Central memory CD8-positive, alpha-beta T cell (primary cell): ENCODE measurements at regions not wholly inside any gene's neighbourhood (a gene's known extent, or its start where the extent isn't known, plus 50 kb on each side); places are given as distances from the start of the nearest gene placed in this dataset.
"Not testable (repeated sequence)": the region's sequence is repeated elsewhere in the genome, so short reads cannot be mapped to it uniquely, and the experiment has no call there.

Experiments used
- ATAC-seq: fragments of 150-1000 bp; cut with Tn5 transposase; replicated peaks from 2 replicates; pipeline ENCODE4 v1.10.0; 2022; ENCODE audit warnings: mild to moderate bottlenecking, moderate FRiP score, moderate number of reproducible peaks; ENCODE audit not compliant: poor library complexity, severe bottlenecking; ENCODE audit errors: extremely low read depth
- DNase-seq, 2 donors: peaks; one replicate each; pipeline ENCODE4 v3.0.0; 2021; ENCODE audit warnings: low spot score in 2 of 2
- H3K27ac Mint-ChIP-seq: one replicate; pipeline ENCODE4 v1.8.0; 2022; ENCODE audit warnings: low read depth, mild to moderate bottlenecking, moderate library complexity, mixed read lengths
- H3K27me3 Mint-ChIP-seq: one replicate; pipeline ENCODE4 v1.8.0; 2022; ENCODE audit warnings: mixed read lengths
- H3K36me3 Mint-ChIP-seq: one replicate; pipeline ENCODE4 v1.8.0; 2022; ENCODE audit warnings: mild to moderate bottlenecking, moderate library complexity, mixed read lengths; ENCODE audit not compliant: insufficient read depth
- H3K4me1 Mint-ChIP-seq: one replicate; pipeline ENCODE4 v1.8.0; 2022; ENCODE audit warnings: mixed read lengths
- H3K4me3 Mint-ChIP-seq: one replicate; pipeline ENCODE4 v1.8.0; 2022; ENCODE audit warnings: mild to moderate bottlenecking, moderate library complexity, mixed read lengths
- H3K9me3 Mint-ChIP-seq: one replicate; pipeline ENCODE4 v1.8.0; 2022; ENCODE audit warnings: mixed read lengths

DNA sequence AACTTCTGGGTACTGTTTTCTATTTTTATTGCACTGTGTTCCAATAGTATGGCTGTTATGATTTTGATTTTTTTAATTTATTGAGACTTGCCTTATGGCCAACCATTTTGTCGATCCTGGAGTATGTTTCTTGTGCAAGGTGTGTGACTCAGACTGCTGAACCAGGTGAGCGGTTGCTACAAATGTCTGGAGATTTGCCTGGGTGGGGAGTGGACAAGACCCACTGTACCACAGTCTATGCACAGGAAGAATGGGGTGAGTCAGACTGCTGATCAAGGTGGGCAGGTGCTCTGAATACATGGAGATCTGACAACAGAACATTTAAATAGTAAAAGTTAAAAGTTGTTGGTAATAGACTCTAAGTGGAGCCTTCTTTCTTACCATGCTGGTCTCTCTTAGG lies 609.2 kb downstream of the CSNK1G3 start:
- no peak for ATAC-seq
- H3K9me3 Mint-ChIP-seq = peaks cover 4% of the 10 kb centered on the region
- peaks cover 1% of the 10 kb centered on the region for H3K36me3 Mint-ChIP-seq
- H3K27me3 Mint-ChIP-seq = no peaks in the 10 kb centered on the region
- no peaks in the 10 kb centered on the region for H3K4me1 Mint-ChIP-seq
- H3K4me3 Mint-ChIP-seq = no peak overlapping the region
- H3K27ac Mint-ChIP-seq = no peak overlapping the region
- no peak for DNase-seq

DNA sequence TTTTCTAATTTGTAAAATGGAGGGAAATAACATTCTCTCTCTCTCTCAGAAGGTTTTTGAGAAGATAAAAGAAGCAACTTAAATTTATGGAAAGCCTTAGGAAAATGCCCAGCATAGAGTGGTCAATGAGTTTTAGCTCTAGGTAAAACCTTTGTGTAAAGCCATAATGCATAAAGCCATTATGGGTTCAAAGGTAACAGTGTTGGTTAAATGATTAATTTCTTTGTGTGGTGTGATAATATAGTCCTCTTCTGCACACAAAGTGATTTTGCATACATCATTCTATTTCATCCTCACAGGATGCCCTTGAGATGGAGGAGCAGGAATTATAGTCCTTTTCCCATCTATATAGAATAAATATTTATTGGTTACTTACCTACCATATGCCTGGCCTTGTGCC lies 602.9 kb downstream of the CSNK1G3 start:
- H3K4me3 Mint-ChIP-seq = no peak overlapping the region
- peaks cover 2% of the 10 kb centered on the region for H3K36me3 Mint-ChIP-seq
- no peak for ATAC-seq
- no peak overlapping the region for H3K27ac Mint-ChIP-seq
- peaks cover 11% of the 10 kb centered on the region for H3K9me3 Mint-ChIP-seq
- no peaks in the 10 kb centered on the region for H3K4me1 Mint-ChIP-seq
- DNase-seq = no peak
- no peaks in the 10 kb centered on the region for H3K27me3 Mint-ChIP-seq

DNA sequence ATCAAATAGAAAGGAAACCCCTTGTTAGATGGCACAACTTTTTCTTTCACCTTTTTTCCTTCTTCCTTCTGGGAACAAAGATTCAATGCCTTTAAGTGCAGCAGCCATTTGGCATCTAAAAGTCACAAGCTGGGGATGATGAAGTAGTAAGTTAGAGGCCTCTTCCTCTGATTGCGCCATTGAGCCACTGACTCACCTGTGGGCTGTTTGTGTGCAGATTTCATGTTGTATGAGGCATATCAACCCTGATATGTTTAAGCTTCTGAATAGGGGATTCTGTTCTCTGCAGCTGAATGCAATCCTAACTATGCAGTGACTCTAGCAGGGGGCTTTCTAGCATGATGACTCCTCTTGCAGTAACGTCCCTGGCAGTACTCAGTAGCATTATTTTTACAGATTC lies 599.9 kb downstream of the CSNK1G3 start:
- Mint-ChIP-seq H3K9me3 (peaks cover 11% of the 10 kb centered on the region), H3K4me1 (no peaks in the 10 kb centered on the region), H3K27ac (no peak overlapping the region), H3K27me3 (no peaks in the 10 kb centered on the region), H3K36me3 (peaks cover 2% of the 10 kb centered on the region), H3K4me3 (no peak overlapping the region)
- ATAC-seq = no peak
- no peak for DNase-seq

DNA sequence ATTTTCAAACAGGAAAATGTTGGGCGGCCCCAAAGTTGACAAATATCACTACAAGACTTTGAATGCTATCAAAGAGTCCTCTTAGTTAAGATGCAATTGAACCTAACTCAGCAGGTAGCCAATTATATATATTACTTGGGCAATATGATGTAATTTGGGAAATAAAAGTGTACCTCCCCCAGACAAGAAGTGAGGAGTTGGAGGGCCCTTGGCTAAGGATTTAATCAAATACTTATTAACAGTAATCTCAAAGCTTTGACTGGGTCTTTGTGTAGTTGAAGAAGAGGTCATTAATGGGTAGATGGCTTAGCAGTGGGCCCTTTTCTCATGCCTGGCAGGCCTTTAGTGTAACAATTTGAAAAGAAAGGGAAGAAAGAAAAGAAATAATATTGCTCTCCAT lies 599.0 kb downstream of the CSNK1G3 start:
- Mint-ChIP-seq H3K9me3 (peaks cover 10% of the 10 kb centered on the region), H3K4me3 (no peak overlapping the region), H3K27ac (no peak overlapping the region), H3K27me3 (no peaks in the 10 kb centered on the region), H3K4me1 (no peaks in the 10 kb centered on the region), H3K36me3 (no peaks in the 10 kb centered on the region)
- ATAC-seq (no peak), DNase-seq (no peak)

- no peaks in the 10 kb centered on the region for H3K27me3 Mint-ChIP-seq
- no peaks in the 10 kb centered on the region for H3K36me3 Mint-ChIP-seq
- H3K4me1 Mint-ChIP-seq = no peaks in the 10 kb centered on the region
- no peak for DNase-seq
- peaks cover 13% of the 10 kb centered on the region for H3K9me3 Mint-ChIP-seq
- no peak overlapping the region for H3K27ac Mint-ChIP-seq
- ATAC-seq = no peak
- H3K4me3 Mint-ChIP-seq = no peak overlapping the region
Measured at GRCh38 chr5:124105326-124105725, 593.3 kb downstream of the CSNK1G3 start.

GRCh38 chr5:124104821-124105220 lies 592.8 kb downstream of the CSNK1G3 start:
- Mint-ChIP-seq H3K9me3 (peaks cover 13% of the 10 kb centered on the region), H3K27me3 (no peaks in the 10 kb centered on the region), H3K27ac (no peak overlapping the region), H3K36me3 (no peaks in the 10 kb centered on the region), H3K4me1 (no peaks in the 10 kb centered on the region), H3K4me3 (no peak overlapping the region)
- ATAC-seq = no peak
- DNase-seq = no peak

DNA sequence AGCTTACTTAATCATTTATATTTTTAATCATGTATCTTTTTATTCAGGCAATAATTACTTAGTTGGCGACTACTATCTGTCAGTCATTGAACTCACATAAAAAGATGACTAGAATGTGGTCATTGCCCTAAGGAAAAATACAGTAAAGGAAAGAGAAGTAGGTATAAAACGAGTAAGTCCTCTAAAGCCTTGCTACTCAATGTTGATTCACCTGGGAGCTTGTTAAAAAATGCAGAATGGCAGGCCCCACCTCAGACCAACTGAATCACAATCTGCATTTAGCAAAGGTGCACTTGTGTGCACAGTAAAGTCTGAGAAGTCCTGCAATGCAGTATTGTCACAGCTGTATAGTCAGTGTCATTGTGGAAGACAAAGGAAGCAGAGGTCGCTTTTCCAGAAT lies 592.4 kb downstream of the CSNK1G3 start:
- Mint-ChIP-seq H3K4me3 (no peak overlapping the region), H3K9me3 (peaks cover 13% of the 10 kb centered on the region), H3K27ac (no peak overlapping the region), H3K36me3 (no peaks in the 10 kb centered on the region), H3K27me3 (no peaks in the 10 kb centered on the region), H3K4me1 (no peaks in the 10 kb centered on the region)
- DNase-seq = no peak
- ATAC-seq = no peak

DNA sequence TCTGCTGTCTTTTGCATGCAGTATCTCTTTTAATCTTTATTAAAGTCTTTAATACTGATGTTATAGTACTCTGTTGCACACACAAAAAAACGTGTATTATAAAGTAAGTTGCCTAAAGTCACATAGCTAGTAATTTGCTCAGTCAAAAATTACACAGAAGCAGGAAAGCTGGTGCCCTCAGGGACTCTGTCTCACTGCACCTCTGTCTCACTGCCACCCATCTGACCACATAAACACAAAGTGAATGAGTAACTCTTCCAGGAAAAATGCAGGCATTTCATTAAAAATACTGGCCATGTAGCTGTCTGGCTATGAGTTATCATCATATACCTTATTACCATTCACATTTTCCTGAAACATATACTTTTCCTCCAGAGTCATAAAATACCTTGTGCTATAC lies 591.7 kb downstream of the CSNK1G3 start:
- Mint-ChIP-seq H3K9me3 (peaks cover 13% of the 10 kb centered on the region), H3K36me3 (no peaks in the 10 kb centered on the region), H3K4me1 (no peaks in the 10 kb centered on the region), H3K27ac (no peak overlapping the region), H3K4me3 (no peak overlapping the region), H3K27me3 (no peaks in the 10 kb centered on the region)
- no peak for ATAC-seq
- DNase-seq = no peak

DNA sequence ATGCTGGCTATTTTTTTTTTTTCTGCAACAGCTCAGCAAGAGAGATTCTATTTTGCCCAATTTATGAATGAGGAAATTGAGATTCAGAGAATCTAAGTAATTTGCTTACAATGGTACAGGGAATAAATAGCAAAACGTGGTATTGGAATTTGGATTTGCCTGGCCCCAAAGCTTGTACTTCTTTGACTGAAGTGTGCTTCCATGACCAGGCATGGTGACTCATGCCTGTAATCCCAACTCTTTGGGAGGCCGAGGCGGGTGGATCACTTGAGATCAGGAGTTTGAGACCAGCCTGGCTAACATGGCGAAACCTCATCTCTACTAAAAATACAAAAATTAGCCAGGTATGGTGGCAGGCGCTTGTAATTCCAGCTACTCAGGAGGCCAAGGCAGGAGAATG lies 591.1 kb downstream of the CSNK1G3 start:
- not testable (repeated sequence) for H3K4me3 Mint-ChIP-seq, H3K4me1 Mint-ChIP-seq, DNase-seq, H3K27ac Mint-ChIP-seq, H3K36me3 Mint-ChIP-seq, H3K27me3 Mint-ChIP-seq, ATAC-seq
- H3K9me3 Mint-ChIP-seq = peaks cover 13% of the 10 kb centered on the region

DNA sequence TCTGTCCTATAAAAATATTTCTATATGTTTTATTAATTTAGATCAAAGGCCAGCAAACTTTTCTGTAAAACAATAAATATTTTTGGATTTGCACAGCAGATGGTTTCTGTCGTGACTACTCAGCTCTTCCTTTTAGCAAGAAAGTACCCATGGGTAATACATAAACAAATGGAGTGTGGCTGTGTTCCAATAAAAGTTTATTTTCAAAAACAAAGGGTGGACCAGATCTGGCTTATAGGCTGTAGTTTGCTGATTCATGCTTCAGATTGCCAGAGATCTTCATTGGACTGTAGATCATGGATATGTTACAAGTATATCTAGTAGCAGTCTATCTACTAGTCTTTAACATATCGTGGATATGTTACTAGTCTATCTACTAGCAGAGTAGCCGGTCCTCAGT lies 590.5 kb downstream of the CSNK1G3 start:
- Mint-ChIP-seq H3K4me3 (no peak overlapping the region), H3K9me3 (peaks cover 13% of the 10 kb centered on the region), H3K4me1 (no peaks in the 10 kb centered on the region), H3K27ac (no peak overlapping the region), H3K36me3 (no peaks in the 10 kb centered on the region), H3K27me3 (no peaks in the 10 kb centered on the region)
- ATAC-seq (no peak), DNase-seq (no peak)

GRCh38 chr5:124093658-124094057 lies 581.7 kb downstream of the CSNK1G3 start:
- no peak overlapping the region for H3K4me3 Mint-ChIP-seq
- H3K36me3 Mint-ChIP-seq = no peaks in the 10 kb centered on the region
- ATAC-seq (no peak), DNase-seq (no peak)
- H3K27ac Mint-ChIP-seq = no peak overlapping the region
- H3K27me3 Mint-ChIP-seq = no peaks in the 10 kb centered on the region
- no peaks in the 10 kb centered on the region for H3K9me3 Mint-ChIP-seq
- H3K4me1 Mint-ChIP-seq = no peaks in the 10 kb centered on the region

GRCh38 chr5:124090115-124090514 lies 578.1 kb downstream of the CSNK1G3 start:
- Mint-ChIP-seq H3K27me3 (no peaks in the 10 kb centered on the region), H3K27ac (no peak overlapping the region), H3K4me3 (no peak overlapping the region), H3K36me3 (no peaks in the 10 kb centered on the region), H3K4me1 (no peaks in the 10 kb centered on the region), H3K9me3 (peaks cover 8% of the 10 kb centered on the region)
- no peak for ATAC-seq
- no peak for DNase-seq

- H3K36me3 Mint-ChIP-seq = no peaks in the 10 kb centered on the region
- H3K27ac Mint-ChIP-seq = no peak overlapping the region
- peaks cover 11% of the 10 kb centered on the region for H3K9me3 Mint-ChIP-seq
- H3K27me3 Mint-ChIP-seq = no peaks in the 10 kb centered on the region
- H3K4me1 Mint-ChIP-seq = no peaks in the 10 kb centered on the region
- DNase-seq = no peak
- H3K4me3 Mint-ChIP-seq = no peak overlapping the region
- no peak for ATAC-seq
Measured at GRCh38 chr5:124089578-124089977, 577.6 kb downstream of the CSNK1G3 start.
